ENCODE measurements at regions not wholly inside any gene's neighbourhood (a gene's known extent, or its start where the extent isn't known, plus 50 kb on each side); places are given as distances from the start of the nearest gene placed in this dataset.

GRCh38 chr9:108193026-108193710 lies 662.6 kb downstream of the ACTL7B start:
- TF ChIP-seq, protein P1, sequence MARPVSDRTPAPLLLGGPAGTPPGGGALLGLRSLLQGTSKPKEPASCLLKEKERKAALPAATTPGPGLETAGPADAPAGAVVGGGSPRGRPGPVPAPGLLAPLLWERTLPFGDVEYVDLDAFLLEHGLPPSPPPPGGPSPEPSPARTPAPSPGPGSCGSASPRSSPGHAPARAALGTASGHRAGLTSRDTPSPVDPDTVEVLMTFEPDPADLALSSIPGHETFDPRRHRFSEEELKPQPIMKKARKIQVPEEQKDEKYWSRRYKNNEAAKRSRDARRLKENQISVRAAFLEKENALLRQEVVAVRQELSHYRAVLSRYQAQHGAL (CRISPR knock-in tag; IDR thresholded peaks at IDR 0.05; ENCODE audit: not compliant biosample characterization) = no peak
- TF ChIP-seq ATM (IDR thresholded peaks at IDR 0.05; ENCODE audit: borderline replicate concordance) (no peak), ELK4 (CRISPR knock-in tag; IDR thresholded peaks at IDR 0.05; ENCODE audit: borderline replicate concordance) (no peak), RFX3 (CRISPR knock-in tag; IDR thresholded peaks at IDR 0.05) (no peak), TRIM24 (CRISPR knock-in tag; IDR thresholded peaks at IDR 0.05) (no peak), ERF (CRISPR knock-in tag; IDR thresholded peaks at IDR 0.05) (no peak), SOX6 (IDR thresholded peaks at IDR 0.05) (no peak), SOX6 (CRISPR knock-in tag; IDR thresholded peaks at IDR 0.05) (no peak), ARHGAP35 (CRISPR knock-in tag; IDR thresholded peaks at IDR 0.05; ENCODE audit: borderline replicate concordance) (no peak), HMG20A (CRISPR knock-in tag; IDR thresholded peaks at IDR 0.05; ENCODE audit: borderline replicate concordance) (no peak), MEIS1 (CRISPR knock-in tag; IDR thresholded peaks at IDR 0.05; ENCODE audit: borderline replicate concordance) (no peak), NR2F2 (IDR thresholded peaks at IDR 0.05; ENCODE audit: borderline replicate concordance, low read depth) (no peak), ZNF614 (CRISPR knock-in tag; IDR thresholded peaks at IDR 0.05; ENCODE audit: borderline replicate concordance) (no peak), ZNF382 (CRISPR knock-in tag; IDR thresholded peaks at IDR 0.05; ENCODE audit: borderline replicate concordance) (no peak), HHEX (CRISPR knock-in tag; IDR thresholded peaks at IDR 0.05) (no peak), ZNF432 (CRISPR knock-in tag; IDR thresholded peaks at IDR 0.05; ENCODE audit: borderline replicate concordance) (no peak), ZFX (CRISPR knock-in tag; IDR thresholded peaks at IDR 0.05; ENCODE audit: low read depth) (no peak), ZNF160 (CRISPR knock-in tag; IDR thresholded peaks at IDR 0.05) (no peak)
- TF ChIP-seq, protein P2, sequence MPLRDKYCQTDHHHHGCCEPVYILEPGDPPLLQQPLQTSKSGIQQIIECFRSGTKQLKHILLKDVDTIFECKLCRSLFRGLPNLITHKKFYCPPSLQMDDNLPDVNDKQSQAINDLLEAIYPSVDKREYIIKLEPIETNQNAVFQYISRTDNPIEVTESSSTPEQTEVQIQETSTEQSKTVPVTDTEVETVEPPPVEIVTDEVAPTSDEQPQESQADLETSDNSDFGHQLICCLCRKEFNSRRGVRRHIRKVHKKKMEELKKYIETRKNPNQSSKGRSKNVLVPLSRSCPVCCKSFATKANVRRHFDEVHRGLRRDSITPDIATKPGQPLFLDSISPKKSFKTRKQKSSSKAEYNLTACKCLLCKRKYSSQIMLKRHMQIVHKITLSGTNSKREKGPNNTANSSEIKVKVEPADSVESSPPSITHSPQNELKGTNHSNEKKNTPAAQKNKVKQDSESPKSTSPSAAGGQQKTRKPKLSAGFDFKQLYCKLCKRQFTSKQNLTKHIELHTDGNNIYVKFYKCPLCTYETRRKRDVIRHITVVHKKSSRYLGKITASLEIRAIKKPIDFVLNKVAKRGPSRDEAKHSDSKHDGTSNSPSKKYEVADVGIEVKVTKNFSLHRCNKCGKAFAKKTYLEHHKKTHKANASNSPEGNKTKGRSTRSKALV (CRISPR knock-in tag; IDR thresholded peaks at IDR 0.05) = no peak
- Histone ChIP-seq H4K20me1 (ENCODE audit: insufficient read depth, low read length) (no peaks in the 10 kb centered on the region), H3K36me3 (replicated peaks in 1 of 2; ENCODE audit: control insufficient read depth in 1 of 2, insufficient read depth in 2 of 2, low read length in 2 of 2) (no peaks in the 10 kb centered on the region), H3K27me3 (ENCODE audit: control insufficient read depth in 1 of 2, insufficient read depth in 2 of 2, low read length in 2 of 2) (no peaks in the 10 kb centered on the region), H3K4me2 (ENCODE audit: low read depth, low read length) (no peak overlapping the region), H3K4me3 (replicated peaks in 1 of 3; ENCODE audit: insufficient read depth in 1 of 3, low read depth in 2 of 3, low read length in 3 of 3) (no peak overlapping the region), H3K9ac (ENCODE audit: insufficient read depth, low read depth, low read length) (no peak overlapping the region), H3K4me1 (ENCODE audit: insufficient read depth, low read length) (no peaks in the 10 kb centered on the region), H3K27ac (ENCODE audit: extremely low read length, insufficient read depth, low read length) (no peak overlapping the region), H3K79me2 (ENCODE audit: insufficient read depth, low read length) (no peaks in the 10 kb centered on the region), H3K9me3 (ENCODE audit: low read length) (no peaks in the 10 kb centered on the region), H2AFZ (ENCODE audit: low read length) (no peak overlapping the region)
- intact Hi-C loops (cut with micrococcal nuclease; ENCODE audit: unreplicated experiment) = no loop called here
- ChIA-PET CTCF (ENCODE audit: low intra/inter-chr PET ratio, low total read pairs) (no interaction called here), POLR2A (no interaction called here)
- no TSS peak for BruUV-seq (replicated peaks)
- in situ Hi-C loops (cut with HindIII; ENCODE audit: extremely low pct_ligation_motif_present, low pct_unique_long_range_greater_than_20kb) = no loop called here
- 57% methylated on average over 8 of the region's 8 CpGs for WGBS (ENCODE audit: low lambda C conversion rate)
- no peak for ATAC-seq
- no peak for FAIRE-seq
- DNase-seq (ENCODE audit: low spot score) = no peak

Measured in HepG2 (cell line).